ENCODE measurements at regions not wholly inside any gene's neighbourhood (a gene's known extent, or its start where the extent isn't known, plus 50 kb on each side); places are given as distances from the start of the nearest gene placed in this dataset.

- no peak for DNase-seq
- peaks cover 3% of the 10 kb centered on the region for H3K27me3 Mint-ChIP-seq (ENCODE audit: unreplicated experiment)
- H3K9me3 Mint-ChIP-seq (ENCODE audit: unreplicated experiment): peaks cover 2% of the 10 kb centered on the region
- H3K4me1 Mint-ChIP-seq (ENCODE audit: low read depth, unreplicated experiment): no peaks in the 10 kb centered on the region
- no peak overlapping the region for H3K27ac Mint-ChIP-seq (ENCODE audit: unreplicated experiment)
- no peak for TF ChIP-seq CTCF (IDR thresholded peaks at IDR 0.05; ENCODE audit: partially characterized antibody, unreplicated experiment)
- H3K36me3 Mint-ChIP-seq (ENCODE audit: unreplicated experiment): no peaks in the 10 kb centered on the region
- H3K4me3 Mint-ChIP-seq (ENCODE audit: unreplicated experiment): no peak overlapping the region
These were observed 170.3 kb downstream of the MOBP start for GRCh38 chr3:39637807-39638206.

- no peak overlapping the region for H3K27ac Mint-ChIP-seq (ENCODE audit: unreplicated experiment)
- DNase-seq: no peak
- peaks cover 2% of the 10 kb centered on the region for H3K9me3 Mint-ChIP-seq (ENCODE audit: unreplicated experiment)
- no peaks in the 10 kb centered on the region for H3K36me3 Mint-ChIP-seq (ENCODE audit: unreplicated experiment)
- H3K27me3 Mint-ChIP-seq (ENCODE audit: unreplicated experiment): peaks cover 3% of the 10 kb centered on the region
- TF ChIP-seq CTCF (IDR thresholded peaks at IDR 0.05; ENCODE audit: partially characterized antibody, unreplicated experiment): no peak
- H3K4me1 Mint-ChIP-seq (ENCODE audit: low read depth, unreplicated experiment): no peaks in the 10 kb centered on the region
- no peak overlapping the region for H3K4me3 Mint-ChIP-seq (ENCODE audit: unreplicated experiment)
These were observed 170.8 kb downstream of the MOBP start for GRCh38 chr3:39638301-39638700.

GRCh38 chr3:39639344-39640236, 169.8 kb upstream of the MYRIP start:
- DNase-seq: no peak
- Mint-ChIP-seq H3K36me3 (ENCODE audit: unreplicated experiment) (no peaks in the 10 kb centered on the region), H3K9me3 (ENCODE audit: unreplicated experiment) (peaks cover 2% of the 10 kb centered on the region), H3K4me3 (ENCODE audit: unreplicated experiment) (no peak overlapping the region), H3K27me3 (ENCODE audit: unreplicated experiment) (peaks cover 2% of the 10 kb centered on the region), H3K27ac (ENCODE audit: unreplicated experiment) (no peak overlapping the region), H3K4me1 (ENCODE audit: low read depth, unreplicated experiment) (no peaks in the 10 kb centered on the region)
- no peak for TF ChIP-seq CTCF (IDR thresholded peaks at IDR 0.05; ENCODE audit: partially characterized antibody, unreplicated experiment)

GRCh38 chr3:39641274-39641673, 168.1 kb upstream of the MYRIP start:
- no peaks in the 10 kb centered on the region for H3K27me3 Mint-ChIP-seq (ENCODE audit: unreplicated experiment)

More at GRCh38 chr3:39641274-39641673, 168.1 kb upstream of the MYRIP start:
- no peak overlapping the region for H3K4me3 Mint-ChIP-seq (ENCODE audit: unreplicated experiment)
- peaks cover 2% of the 10 kb centered on the region for H3K9me3 Mint-ChIP-seq (ENCODE audit: unreplicated experiment)
- no peak overlapping the region for H3K27ac Mint-ChIP-seq (ENCODE audit: unreplicated experiment)
- no peak for DNase-seq
- no peaks in the 10 kb centered on the region for H3K36me3 Mint-ChIP-seq (ENCODE audit: unreplicated experiment)
- no peaks in the 10 kb centered on the region for H3K4me1 Mint-ChIP-seq (ENCODE audit: low read depth, unreplicated experiment)
- no peak for TF ChIP-seq CTCF (IDR thresholded peaks at IDR 0.05; ENCODE audit: partially characterized antibody, unreplicated experiment)
